GM18867 (cell line): ENCODE measurements at regions not wholly inside any gene's neighbourhood (a gene's known extent, or its start where the extent isn't known, plus 50 kb on each side); places are given as distances from the start of the nearest gene placed in this dataset.
"Not testable (repeated sequence)": the region's sequence is repeated elsewhere in the genome, so short reads cannot be mapped to it uniquely, and the experiment has no call there.

Experiments
- ATAC-seq: cut with Tn5 transposase; IDR thresholded peaks from one replicate; pipeline ENCODE4 v1.9.1; 2021; ENCODE audit warnings: mild to moderate bottlenecking, moderate library complexity; ENCODE audit not compliant: unreplicated experiment

- ATAC-seq = no peak
These were observed 222.3 kb upstream of the ZWINT start for GRCh38 chr10:56583316-56583715.

GRCh38 chr10:56567580-56567979, 206.5 kb upstream of the ZWINT start:
- no peak for ATAC-seq

GRCh38 chr10:56561336-56561735, 200.3 kb upstream of the ZWINT start:
- no peak for ATAC-seq

- no peak for ATAC-seq
These were observed 190.0 kb upstream of the ZWINT start for GRCh38 chr10:56551037-56551436.

GRCh38 chr10:56547163-56547562, 186.1 kb upstream of the ZWINT start:
- no peak for ATAC-seq

- ATAC-seq = no peak
These were observed 176.9 kb upstream of the ZWINT start for GRCh38 chr10:56537984-56538383.

GRCh38 chr10:56522166-56522565, 161.1 kb upstream of the ZWINT start:
- no peak for ATAC-seq

- no peak for ATAC-seq
These were observed 147.5 kb upstream of the ZWINT start for GRCh38 chr10:56508562-56508961.

GRCh38 chr10:56507033-56507432, 146.0 kb upstream of the ZWINT start:
- peak; percentile 58 for ATAC-seq

GRCh38 chr10:56505555-56505954, 144.5 kb upstream of the ZWINT start:
- no peak for ATAC-seq

GRCh38 chr10:56496186-56496486, 135.1 kb upstream of the ZWINT start:
- no peak for ATAC-seq

GRCh38 chr10:56487746-56488145, 126.7 kb upstream of the ZWINT start:
- ATAC-seq = no peak

GRCh38 chr10:56481521-56482091, 120.5 kb upstream of the ZWINT start:
- ATAC-seq = no peak

- ATAC-seq = no peak
These were observed 111.9 kb upstream of the ZWINT start for GRCh38 chr10:56472978-56473377.

- ATAC-seq = no peak
These were observed 109.6 kb upstream of the ZWINT start for GRCh38 chr10:56470701-56471100.

- no peak for ATAC-seq
These were observed 108.4 kb upstream of the ZWINT start for GRCh38 chr10:56469482-56469881.

GRCh38 chr10:56466005-56466404, 104.9 kb upstream of the ZWINT start:
- no peak for ATAC-seq

GRCh38 chr10:56449770-56450169, 88.7 kb upstream of the ZWINT start:
- ATAC-seq = peak; percentile 58

GRCh38 chr10:56447613-56448012, 86.6 kb upstream of the ZWINT start:
- ATAC-seq = not testable (repeated sequence)

GRCh38 chr10:56441337-56441736, 80.3 kb upstream of the ZWINT start:
- not testable (repeated sequence) for ATAC-seq
